Large intestine (tissue), 3 donors: ENCODE measurements at regions not wholly inside any gene's neighbourhood (a gene's known extent, or its start where the extent isn't known, plus 50 kb on each side); places are given as distances from the start of the nearest gene placed in this dataset.

Source experiments
- DNase-seq, 2 donors: peaks; one replicate each; pipeline versions ENCODE4 v3.0.0 to v3.0.0-alpha.2; 2013
- H3K27ac ChIP-seq: one replicate; pipeline ENCODE4 v1.5.1; 2013; ENCODE audit warnings: low read length
- H3K27me3 ChIP-seq: 2 replicates; pipeline ENCODE4 v1.6.1; 2013; ENCODE audit warnings: low read length; ENCODE audit not compliant: control insufficient read depth, insufficient read depth
- H3K36me3 ChIP-seq: 2 replicates; pipeline ENCODE4 v1.6.1; 2013; ENCODE audit warnings: low read length; ENCODE audit not compliant: control insufficient read depth, insufficient read depth
- H3K4me1 ChIP-seq: one replicate; pipeline ENCODE4 v1.6.1; 2013; ENCODE audit warnings: low read length; ENCODE audit not compliant: control insufficient read depth, insufficient read depth
- H3K4me3 ChIP-seq: one replicate; pipeline ENCODE4 v1.5.1; 2013; ENCODE audit warnings: low read length
- H3K9me3 ChIP-seq: one replicate; pipeline ENCODE4 v1.6.1; 2013; ENCODE audit warnings: mild to moderate bottlenecking, low read depth, low read length, moderate library complexity; ENCODE audit not compliant: control insufficient read depth
- WGBS: methylation state at CpG from one replicate; pipeline ENCODE4 v1.1.5; 2013; ENCODE audit warnings: low lambda C conversion rate; ENCODE audit not compliant: insufficient coverage; 5-methylcytosine and 5-hydroxymethylcytosine counted together

GRCh38 chr7:12970626-12971025 lies 283.2 kb downstream of the ARL4A start:
- Histone ChIP-seq H3K27me3 (no peaks in the 10 kb centered on the region), H3K4me1 (no peaks in the 10 kb centered on the region), H3K4me3 (no peak overlapping the region), H3K9me3 (no peaks in the 10 kb centered on the region), H3K27ac (no peak overlapping the region), H3K36me3 (no peaks in the 10 kb centered on the region)
- DNase-seq, result no peak
- no CpG with 5 or more reads among the region's 2 CpGs for WGBS

GRCh38 chr7:12974451-12975166 lies 287.2 kb downstream of the ARL4A start:
- no peaks in the 10 kb centered on the region for H3K36me3 ChIP-seq
- no peak for DNase-seq
- 90% methylated on average over 2 of the region's 5 CpGs for WGBS
- no peaks in the 10 kb centered on the region for H3K9me3 ChIP-seq
- H3K4me3 ChIP-seq, result no peak overlapping the region
- no peaks in the 10 kb centered on the region for H3K4me1 ChIP-seq
- no peak overlapping the region for H3K27ac ChIP-seq
- H3K27me3 ChIP-seq, result no peaks in the 10 kb centered on the region

DNA sequence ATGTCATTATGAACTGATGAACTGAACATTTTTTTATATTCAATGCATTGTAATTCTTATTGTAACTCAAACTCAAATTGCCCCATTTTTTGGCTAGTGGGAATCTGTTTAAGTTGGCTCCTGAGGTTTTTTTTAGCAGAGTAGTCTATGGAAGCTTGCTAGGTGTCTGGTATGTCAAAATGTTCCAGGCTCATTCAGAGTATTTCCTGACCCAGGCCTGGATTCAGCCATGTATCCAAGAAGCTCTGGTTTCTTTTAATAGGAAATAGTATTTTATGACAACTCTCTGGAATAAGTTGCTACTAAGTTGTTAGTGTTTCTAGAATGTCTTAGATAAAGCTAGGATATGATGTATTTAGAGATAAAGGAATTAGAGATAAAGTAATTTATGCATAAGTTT lies 288.0 kb downstream of the ARL4A start:
- Histone ChIP-seq H3K27me3 (no peaks in the 10 kb centered on the region), H3K27ac (no peak overlapping the region), H3K4me1 (no peaks in the 10 kb centered on the region), H3K36me3 (no peaks in the 10 kb centered on the region), H3K9me3 (no peaks in the 10 kb centered on the region), H3K4me3 (no peak overlapping the region)
- no peak for DNase-seq

- H3K27me3 ChIP-seq, result no peaks in the 10 kb centered on the region
- H3K9me3 ChIP-seq, result no peaks in the 10 kb centered on the region
- no peak overlapping the region for H3K4me3 ChIP-seq
- DNase-seq, result peak in 1 of 2 donors; percentile 16
- no peaks in the 10 kb centered on the region for H3K36me3 ChIP-seq
- WGBS, result 49% methylated on average over 3 of the region's 3 CpGs
- no peaks in the 10 kb centered on the region for H3K4me1 ChIP-seq
- H3K27ac ChIP-seq, result no peak overlapping the region
These were observed 291.7 kb downstream of the ARL4A start for GRCh38 chr7:12979181-12979580.

DNA sequence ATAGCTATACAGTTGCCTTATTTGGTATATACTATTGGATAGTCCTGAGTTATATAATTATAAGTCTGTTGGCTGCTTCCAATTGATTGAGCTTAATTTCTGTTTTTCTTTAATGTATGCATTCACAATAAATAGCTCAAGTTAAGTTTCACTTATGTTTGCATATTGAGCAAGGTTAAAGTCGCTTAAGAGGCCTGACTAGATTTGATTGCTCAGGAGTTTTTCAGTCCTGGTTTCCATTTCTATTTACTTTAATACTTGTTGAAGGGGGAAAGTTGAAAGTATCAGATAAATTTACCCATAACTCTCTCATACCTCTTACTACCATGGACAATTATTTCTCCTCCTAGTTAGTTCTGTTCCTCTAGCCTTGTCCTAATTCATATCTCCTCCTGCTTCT lies 294.7 kb downstream of the ARL4A start:
- Histone ChIP-seq H3K36me3 (no peaks in the 10 kb centered on the region), H3K4me1 (no peaks in the 10 kb centered on the region), H3K27me3 (no peaks in the 10 kb centered on the region), H3K9me3 (no peaks in the 10 kb centered on the region), H3K27ac (no peak overlapping the region), H3K4me3 (no peak overlapping the region)
- peak; percentile 5 to 48 for DNase-seq
- 20% methylated on average over 1 of the region's 1 CpG for WGBS

DNA sequence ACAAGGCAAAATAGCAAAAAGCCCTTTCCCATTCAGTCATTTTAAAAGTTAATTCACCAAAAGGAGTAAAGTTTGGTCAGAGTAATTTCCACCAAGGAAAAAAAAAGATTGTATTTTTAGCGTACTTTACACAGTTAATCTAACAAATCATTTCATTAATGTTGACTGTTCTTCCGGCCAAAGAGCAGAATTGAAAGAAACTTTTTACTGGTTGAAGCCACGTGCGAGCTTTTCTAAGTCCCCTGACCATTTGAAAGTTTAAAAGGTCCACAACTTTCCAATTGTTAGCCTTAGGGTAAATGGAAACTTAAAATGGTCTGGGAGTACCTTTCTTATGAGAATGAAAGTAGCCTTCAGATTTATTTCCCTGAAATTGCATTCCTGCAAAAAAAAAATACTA lies 296.7 kb downstream of the ARL4A start:
- DNase-seq, result no peak
- no peak overlapping the region for H3K4me3 ChIP-seq
- H3K27ac ChIP-seq, result no peak overlapping the region
- no peaks in the 10 kb centered on the region for H3K36me3 ChIP-seq
- H3K4me1 ChIP-seq, result no peaks in the 10 kb centered on the region
- H3K27me3 ChIP-seq, result no peaks in the 10 kb centered on the region
- H3K9me3 ChIP-seq, result no peaks in the 10 kb centered on the region
- 92% methylated on average over 3 of the region's 4 CpGs for WGBS

DNA sequence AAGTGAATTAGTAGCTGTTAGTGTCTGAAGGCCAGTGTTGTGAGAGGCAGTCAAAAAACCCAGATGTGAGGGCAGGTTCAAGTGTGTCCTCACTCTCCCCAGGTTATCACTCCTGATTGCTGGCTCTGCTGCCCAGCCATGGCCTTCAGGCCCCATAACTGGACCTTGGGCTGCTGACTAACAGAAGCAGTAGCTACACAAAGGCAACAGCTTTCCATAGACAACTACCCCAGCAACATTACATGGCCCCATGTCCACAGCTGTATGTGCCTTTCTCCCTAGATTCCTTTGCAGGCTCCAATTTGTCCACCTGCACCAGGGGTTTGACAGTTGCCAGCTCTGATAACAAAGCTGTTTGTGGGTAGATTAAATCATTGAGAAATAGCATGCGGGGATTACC lies 297.8 kb downstream of the ARL4A start:
- Histone ChIP-seq H3K4me1 (no peaks in the 10 kb centered on the region), H3K9me3 (no peaks in the 10 kb centered on the region), H3K4me3 (no peak overlapping the region), H3K27ac (no peak overlapping the region), H3K36me3 (no peaks in the 10 kb centered on the region), H3K27me3 (no peaks in the 10 kb centered on the region)
- no CpG with 5 or more reads among the region's 1 CpG for WGBS
- DNase-seq, result no peak

DNA sequence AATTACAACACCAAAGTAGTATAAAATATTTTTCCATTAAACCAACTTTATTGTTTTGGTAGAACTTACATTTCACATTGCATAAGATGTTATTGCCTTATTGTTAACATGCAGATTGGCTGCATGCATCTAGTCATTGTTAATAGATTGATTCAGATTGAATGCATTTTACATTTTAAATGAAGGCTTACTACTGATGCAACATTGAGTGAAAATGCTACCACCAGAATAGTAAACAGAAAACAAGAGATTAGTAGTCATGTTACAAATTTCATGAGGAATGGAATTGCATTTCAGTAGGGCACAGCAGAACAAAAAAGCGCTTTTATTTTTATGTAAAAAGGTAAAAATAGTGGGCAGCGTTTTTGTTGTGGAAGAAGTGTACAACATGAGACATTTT lies 298.3 kb downstream of the ARL4A start:
- Histone ChIP-seq H3K9me3 (no peaks in the 10 kb centered on the region), H3K36me3 (no peaks in the 10 kb centered on the region), H3K4me3 (no peak overlapping the region), H3K27me3 (no peaks in the 10 kb centered on the region), H3K4me1 (no peaks in the 10 kb centered on the region), H3K27ac (no peak overlapping the region)
- WGBS, result 100% methylated on average over 1 of the region's 2 CpGs
- no peak for DNase-seq

- no peaks in the 10 kb centered on the region for H3K36me3 ChIP-seq
- H3K4me3 ChIP-seq, result no peak overlapping the region
- H3K27me3 ChIP-seq, result no peaks in the 10 kb centered on the region
- DNase-seq, result no peak
- H3K9me3 ChIP-seq, result no peaks in the 10 kb centered on the region
- no peak overlapping the region for H3K27ac ChIP-seq
- H3K4me1 ChIP-seq, result no peaks in the 10 kb centered on the region
These were observed 299.8 kb downstream of the ARL4A start for GRCh38 chr7:12987238-12987637.

DNA sequence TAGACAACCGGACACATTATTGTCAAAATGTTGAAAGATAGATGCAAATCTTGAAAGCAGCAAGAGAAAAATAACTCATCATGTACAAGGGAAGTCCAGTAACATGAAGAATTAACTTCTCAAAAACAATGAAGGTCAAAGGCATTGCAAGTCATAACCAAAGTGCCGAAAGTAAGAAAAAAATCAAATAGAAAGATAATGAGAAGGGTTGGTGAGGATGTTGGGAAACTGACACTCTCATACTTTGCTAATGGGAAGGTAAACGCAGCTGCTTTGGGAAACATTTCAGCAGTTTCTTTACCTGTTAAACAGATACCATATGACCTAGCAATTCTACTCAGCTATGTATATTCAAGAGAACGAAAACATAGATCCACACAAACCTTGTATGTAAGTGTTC lies 303.0 kb downstream of the ARL4A start:
- 95% methylated on average over 2 of the region's 4 CpGs for WGBS
- no peak overlapping the region for H3K4me3 ChIP-seq

GRCh38 chr7:12993025-12993424 lies 305.6 kb downstream of the ARL4A start:
- Histone ChIP-seq H3K9me3 (no peaks in the 10 kb centered on the region), H3K27me3 (no peaks in the 10 kb centered on the region), H3K4me1 (no peaks in the 10 kb centered on the region), H3K4me3 (no peak overlapping the region), H3K36me3 (no peaks in the 10 kb centered on the region), H3K27ac (no peak overlapping the region)
- DNase-seq, result no peak

More for the DNA sequence above, 303.0 kb downstream of the ARL4A start:
- DNase-seq, result no peak
- Histone ChIP-seq H3K36me3 (no peaks in the 10 kb centered on the region), H3K27me3 (no peaks in the 10 kb centered on the region), H3K9me3 (no peaks in the 10 kb centered on the region), H3K27ac (no peak overlapping the region), H3K4me1 (no peaks in the 10 kb centered on the region)
